ENCODE measurements at regions not wholly inside any gene's neighbourhood (a gene's known extent, or its start where the extent isn't known, plus 50 kb on each side); places are given as distances from the start of the nearest gene placed in this dataset.

- TF ChIP-seq SIN3A (IDR thresholded peaks at IDR 0.05; ENCODE audit: borderline replicate concordance, insufficient read depth, low read length): no peak
- no peak for TF ChIP-seq TAF1 (IDR thresholded peaks at IDR 0.05; ENCODE audit: borderline replicate concordance, insufficient read depth, low read length)
- no peak for TF ChIP-seq POLR2AphosphoS5 (IDR thresholded peaks at IDR 0.05; ENCODE audit: low read depth, low read length)
Observed at GRCh38 chr2:51149725-51150124, 117.8 kb upstream of the NRXN1 start.

Data from PFSK-1 (cell line).